H9 (cell line): ENCODE measurements at regions not wholly inside any gene's neighbourhood (a gene's known extent, or its start where the extent isn't known, plus 50 kb on each side); places are given as distances from the start of the nearest gene placed in this dataset.

ENCODE experiments used
- DNase-seq: peaks from one replicate; pipeline ENCODE4 v3.0.0-alpha.2; 2017
- H2AFZ ChIP-seq: one replicate; pipeline ENCODE4 v1.6.1; 2013; ENCODE audit warnings: mild to moderate bottlenecking, low read length, control low read depth, moderate library complexity
- H2AK5ac ChIP-seq: 2 replicates; pipeline ENCODE4 v1.6.1; 2013; ENCODE audit warnings: low read length, control low read depth, mixed read lengths; ENCODE audit not compliant: insufficient read length
- H2BK120ac ChIP-seq: one replicate; pipeline ENCODE4 v1.6.1; 2013; ENCODE audit warnings: low read depth, mild to moderate bottlenecking, low read length, control low read depth, inconsistent platforms; ENCODE audit not compliant: poor library complexity, severe bottlenecking
- H2BK12ac ChIP-seq: 2 replicates; pipeline ENCODE4 v1.6.1; 2013; ENCODE audit warnings: low read length, control low read depth, mixed read lengths, low read depth; ENCODE audit not compliant: insufficient read length
- H2BK15ac ChIP-seq: 2 replicates; pipeline ENCODE4 v1.6.1; 2013; ENCODE audit warnings: low read depth, low read length, control low read depth
- H2BK20ac ChIP-seq: one replicate; pipeline ENCODE4 v1.6.1; 2013; ENCODE audit warnings: low read depth, mild to moderate bottlenecking, low read length, control low read depth, inconsistent platforms; ENCODE audit not compliant: poor library complexity, severe bottlenecking
- H2BK5ac ChIP-seq: 2 replicates; pipeline ENCODE4 v1.6.1; 2013; ENCODE audit warnings: low read length, control low read depth, mixed read lengths; ENCODE audit not compliant: insufficient read length
- H3K14ac ChIP-seq: 2 replicates; pipeline ENCODE4 v1.6.1; 2013; ENCODE audit warnings: low read length, control low read depth; ENCODE audit not compliant: insufficient read depth
- H3K18ac ChIP-seq: 2 replicates; pipeline ENCODE4 v1.6.1; 2013; ENCODE audit warnings: low read depth, mild to moderate bottlenecking, mixed read lengths, low read length, control low read depth; ENCODE audit not compliant: insufficient read length
- H3K23ac ChIP-seq: 2 replicates; pipeline ENCODE4 v1.6.1; 2013; ENCODE audit warnings: low read length, control low read depth, mixed read lengths, low read depth; ENCODE audit not compliant: insufficient read length
- H3K23me2 ChIP-seq: 2 replicates; pipeline ENCODE4 v1.6.1; 2013; ENCODE audit warnings: low read depth, mild to moderate bottlenecking, mixed read lengths, low read length, control low read depth; ENCODE audit not compliant: insufficient read length, poor library complexity, severe bottlenecking
- H3K27ac ChIP-seq: 2 replicates; pipeline ENCODE4 v1.5.1; 2013; ENCODE audit warnings: low read length, control low read depth, mixed read lengths, low read depth; ENCODE audit not compliant: insufficient read length
- H3K27me3 ChIP-seq: 2 replicates; pipeline ENCODE4 v1.6.1; 2013; ENCODE audit warnings: low read length, control low read depth, inconsistent platforms; ENCODE audit not compliant: insufficient read depth
- H3K4ac ChIP-seq: 2 replicates; pipeline ENCODE4 v1.6.1; 2013; ENCODE audit warnings: low read depth, mild to moderate bottlenecking, control low read depth, inconsistent platforms, low read length, moderate library complexity
- H3K4me1 ChIP-seq: 2 replicates; pipeline ENCODE4 v1.6.1; 2013; ENCODE audit warnings: low read length, control low read depth, inconsistent platforms; ENCODE audit not compliant: insufficient read depth
- H3K4me2 ChIP-seq: 2 replicates; pipeline ENCODE4 v1.6.1; 2013; ENCODE audit warnings: low read length, control low read depth, mixed read lengths; ENCODE audit not compliant: insufficient read length, insufficient read depth
- H3K56ac ChIP-seq: 2 replicates; pipeline ENCODE4 v1.6.1; 2013; ENCODE audit warnings: low read depth, mild to moderate bottlenecking, mixed read lengths, low read length, control low read depth; ENCODE audit not compliant: insufficient read length
- H3K79me1 ChIP-seq: 2 replicates; pipeline ENCODE4 v1.6.1; 2013; ENCODE audit warnings: low read depth, mild to moderate bottlenecking, moderate library complexity, low read length, control low read depth, inconsistent platforms; ENCODE audit not compliant: insufficient read depth, poor library complexity, severe bottlenecking
- H3K79me2 ChIP-seq: 2 replicates; pipeline ENCODE4 v1.6.1; 2013; ENCODE audit warnings: low read length, control low read depth, inconsistent platforms; ENCODE audit not compliant: insufficient read depth
- H3K9ac ChIP-seq: 2 replicates; pipeline ENCODE4 v1.6.1; 2013; ENCODE audit warnings: low read length, control low read depth, mixed read lengths; ENCODE audit not compliant: insufficient read length; ENCODE audit errors: extremely low read depth
- H3K9me3 ChIP-seq: one replicate; pipeline ENCODE4 v1.6.1; 2013; ENCODE audit warnings: low read depth, low read length, inconsistent platforms; ENCODE audit not compliant: control insufficient read depth
- H3T11ph ChIP-seq: one replicate; pipeline ENCODE4 v1.6.1; 2013; ENCODE audit warnings: mild to moderate bottlenecking, low read length, control low read depth, inconsistent platforms
- H4K20me1 ChIP-seq: one replicate; pipeline ENCODE4 v1.6.1; 2013; ENCODE audit not compliant: control insufficient read depth, insufficient read length, insufficient read depth
- H4K5ac ChIP-seq: 2 replicates; pipeline ENCODE4 v1.6.1; 2013; ENCODE audit warnings: low read depth, mild to moderate bottlenecking, mixed read lengths, low read length, control low read depth; ENCODE audit not compliant: insufficient read length
- H4K8ac ChIP-seq: replicated peaks from 2 replicates; pipeline ENCODE4 v1.6.1; 2013; ENCODE audit warnings: low read length, control low read depth, mixed read lengths, low read depth; ENCODE audit not compliant: insufficient read length
- H4K91ac ChIP-seq: 2 replicates; pipeline ENCODE4 v1.6.1; 2013; ENCODE audit warnings: low read depth, mild to moderate bottlenecking, moderate library complexity, mixed read lengths, low read length, control low read depth; ENCODE audit not compliant: insufficient read length
- H3K27ac Mint-ChIP-seq, 3 experiments: 2 replicates in 2 of 3; 3 replicates in 1 of 3; pipeline ENCODE4 v1.8.0; 2020 to 2021; ENCODE audit warnings: mixed read lengths in 3 of 3, mild to moderate bottlenecking in 1 of 3, moderate library complexity in 1 of 3
- H3K27me3 Mint-ChIP-seq: 2 replicates; pipeline ENCODE4 v1.8.0; 2021; ENCODE audit warnings: low read depth, mild to moderate bottlenecking, moderate library complexity, mixed read lengths
- H3K36me3 Mint-ChIP-seq, 3 experiments: 2 replicates in 2 of 3; 3 replicates in 1 of 3; pipeline ENCODE4 v1.8.0; 2020 to 2021; ENCODE audit warnings: low read depth in 3 of 3, mixed read lengths in 3 of 3; ENCODE audit not compliant: insufficient read depth in 1 of 3
- H3K4me1 Mint-ChIP-seq, 2 experiments: 2 replicates each; pipeline ENCODE4 v1.8.0; 2020; ENCODE audit warnings: mixed read lengths in 2 of 2
- H3K4me3 Mint-ChIP-seq, 2 experiments: 2 replicates in 1 of 2; 3 replicates in 1 of 2; pipeline ENCODE4 v1.8.0; 2020 to 2021; ENCODE audit warnings: mild to moderate bottlenecking in 2 of 2, mixed read lengths in 2 of 2, moderate library complexity in 1 of 2
- H3K9me3 Mint-ChIP-seq, 2 experiments: 2 replicates in 1 of 2; 3 replicates in 1 of 2; pipeline ENCODE4 v1.8.0; 2020; ENCODE audit warnings: mild to moderate bottlenecking in 2 of 2, mixed read lengths in 2 of 2, moderate library complexity in 1 of 2
- WGBS: extraction: QIAGEN DNeasy Blood & Tissue Kit; methylation state at CpG from one replicate; pipeline ENCODE4 v1.1.7; 2013; ENCODE audit warnings: missing lambda C conversion rate, low lambda C conversion rate, mixed read lengths; ENCODE audit not compliant: insufficient read length; ENCODE audit errors: extremely low coverage; 5-methylcytosine and 5-hydroxymethylcytosine counted together
- TF ChIP-seq, protein P1 (sequence below): fragments of 200-600 bp; sonication (generic); conservative IDR thresholded peaks from 3 replicates; pipeline ENCODE4 v1.8.0; 2021; ENCODE audit warnings: antibody characterized with exemption, mild to moderate bottlenecking

DNA sequence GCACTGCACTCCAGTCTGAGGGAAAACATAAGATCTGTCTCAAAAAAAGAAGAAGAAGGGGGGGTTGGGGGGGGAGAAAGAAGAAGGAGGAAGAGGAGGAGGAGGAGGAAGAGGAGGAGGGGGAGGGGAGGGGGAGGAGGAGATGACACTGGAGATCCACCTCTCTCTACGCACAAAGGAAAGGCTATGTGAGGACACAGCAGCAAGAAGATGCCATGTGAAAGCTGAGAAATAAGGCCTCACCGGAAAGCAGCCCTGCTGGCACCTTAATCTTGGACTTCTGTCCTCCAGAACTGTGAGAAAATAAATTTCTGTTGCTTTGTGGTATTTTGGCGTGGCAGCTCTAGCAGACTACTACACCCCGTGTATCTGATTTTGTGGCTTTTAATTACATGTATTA lies 477.9 kb downstream of the MED13L start:
- Histone ChIP-seq H3K79me2 (no peaks in the 10 kb centered on the region), H3K18ac (no peak overlapping the region), H2BK120ac (no peak overlapping the region), H3K79me1 (no peaks in the 10 kb centered on the region), H3K4me1 (no peaks in the 10 kb centered on the region), H4K8ac (no peak overlapping the region), H4K5ac (no peak overlapping the region), H3K4ac (no peak overlapping the region), H2AFZ (no peak overlapping the region), H2BK5ac (no peak overlapping the region), H3K27ac (no peak overlapping the region), H3K9ac (no peak overlapping the region), H3K9me3 (no peaks in the 10 kb centered on the region), H3K14ac (no peak overlapping the region), H2BK15ac (no peak overlapping the region), H3K23me2 (no peaks in the 10 kb centered on the region), H3K27me3 (no peaks in the 10 kb centered on the region), H2BK12ac (no peak overlapping the region), H3T11ph (no peak overlapping the region), H4K20me1 (no peaks in the 10 kb centered on the region), H2AK5ac (no peak overlapping the region), H3K56ac (no peak overlapping the region), H3K23ac (no peak overlapping the region), H3K4me2 (no peak overlapping the region), H4K91ac (no peak overlapping the region), H2BK20ac (no peak overlapping the region)
- Mint-ChIP-seq H3K9me3 (peaks cover 8 to 10% of the 10 kb centered on the region in 2 experiments; a peak in 4 of 5 replicates), H3K4me1 (no peaks in the 10 kb centered on the region), H3K36me3 (peaks cover 0 to 4% (median 1%) of the 10 kb centered on the region in 3 experiments; a peak in 2 of 7 replicates), H3K4me3 (no peak overlapping the region; a peak in 1 of 5 replicates), H3K27ac (no peak overlapping the region), H3K27me3 (peaks cover 6% of the 10 kb centered on the region)
- TF ChIP-seq, protein P1, sequence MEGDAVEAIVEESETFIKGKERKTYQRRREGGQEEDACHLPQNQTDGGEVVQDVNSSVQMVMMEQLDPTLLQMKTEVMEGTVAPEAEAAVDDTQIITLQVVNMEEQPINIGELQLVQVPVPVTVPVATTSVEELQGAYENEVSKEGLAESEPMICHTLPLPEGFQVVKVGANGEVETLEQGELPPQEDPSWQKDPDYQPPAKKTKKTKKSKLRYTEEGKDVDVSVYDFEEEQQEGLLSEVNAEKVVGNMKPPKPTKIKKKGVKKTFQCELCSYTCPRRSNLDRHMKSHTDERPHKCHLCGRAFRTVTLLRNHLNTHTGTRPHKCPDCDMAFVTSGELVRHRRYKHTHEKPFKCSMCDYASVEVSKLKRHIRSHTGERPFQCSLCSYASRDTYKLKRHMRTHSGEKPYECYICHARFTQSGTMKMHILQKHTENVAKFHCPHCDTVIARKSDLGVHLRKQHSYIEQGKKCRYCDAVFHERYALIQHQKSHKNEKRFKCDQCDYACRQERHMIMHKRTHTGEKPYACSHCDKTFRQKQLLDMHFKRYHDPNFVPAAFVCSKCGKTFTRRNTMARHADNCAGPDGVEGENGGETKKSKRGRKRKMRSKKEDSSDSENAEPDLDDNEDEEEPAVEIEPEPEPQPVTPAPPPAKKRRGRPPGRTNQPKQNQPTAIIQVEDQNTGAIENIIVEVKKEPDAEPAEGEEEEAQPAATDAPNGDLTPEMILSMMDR: no peak
- DNase-seq: no peak
- no CpG with 5 or more reads among the region's 4 CpGs for WGBS
